HG03280 (cell line): ENCODE measurements at regions not wholly inside any gene's neighbourhood (a gene's known extent, or its start where the extent isn't known, plus 50 kb on each side); places are given as distances from the start of the nearest gene placed in this dataset.

Experiments
- ATAC-seq: cut with Tn5 transposase; IDR thresholded peaks from one replicate; pipeline ENCODE4 v1.9.1; 2021; ENCODE audit warnings: mild to moderate bottlenecking, moderate library complexity; ENCODE audit not compliant: unreplicated experiment

DNA sequence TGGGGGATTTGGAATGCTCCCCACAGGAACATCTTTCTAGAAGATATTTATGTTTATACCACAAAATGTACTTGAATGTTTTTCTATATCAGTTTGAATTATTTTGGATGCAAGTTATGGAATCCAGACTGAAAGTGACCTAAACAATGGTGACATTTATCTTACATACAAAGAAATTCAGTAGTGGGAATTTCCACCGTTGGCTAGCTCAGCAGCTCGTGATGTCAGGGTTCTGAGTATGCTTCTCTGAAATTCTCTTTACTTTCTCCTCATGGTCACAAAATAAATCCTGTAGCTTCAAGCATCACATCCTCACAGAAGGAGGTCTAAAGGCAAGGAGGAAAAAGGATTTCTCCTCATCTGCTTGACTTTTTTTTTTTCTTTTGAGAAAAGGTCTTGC is 105.3 kb downstream of the AKAIN1 start:
- ATAC-seq, result no peak

GRCh38 chr18:5075297-5075696 is 121.8 kb downstream of the AKAIN1 start:
- no peak for ATAC-seq

- peak; percentile 70 for ATAC-seq
Observed at GRCh38 chr18:5073026-5073944, 123.8 kb downstream of the AKAIN1 start.

DNA sequence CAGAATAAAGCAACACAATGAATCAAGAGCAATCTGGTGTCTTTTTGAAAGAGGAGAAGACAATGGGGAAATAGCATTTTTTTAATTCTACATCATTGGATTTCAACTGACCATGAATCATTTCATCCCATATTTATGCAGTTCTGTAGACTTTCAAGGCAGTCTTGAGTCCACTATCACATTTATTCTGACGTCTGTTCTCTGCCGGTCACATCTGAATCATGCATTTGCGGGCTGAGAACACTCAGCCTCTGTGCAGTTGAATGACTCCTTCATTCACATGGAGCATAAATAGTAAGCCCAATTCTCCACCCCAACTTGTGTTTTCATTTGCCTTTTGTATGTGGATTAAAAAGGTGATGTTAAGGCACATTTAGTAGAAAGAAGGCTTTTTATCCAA is 128.2 kb downstream of the AKAIN1 start:
- ATAC-seq, result no peak

DNA sequence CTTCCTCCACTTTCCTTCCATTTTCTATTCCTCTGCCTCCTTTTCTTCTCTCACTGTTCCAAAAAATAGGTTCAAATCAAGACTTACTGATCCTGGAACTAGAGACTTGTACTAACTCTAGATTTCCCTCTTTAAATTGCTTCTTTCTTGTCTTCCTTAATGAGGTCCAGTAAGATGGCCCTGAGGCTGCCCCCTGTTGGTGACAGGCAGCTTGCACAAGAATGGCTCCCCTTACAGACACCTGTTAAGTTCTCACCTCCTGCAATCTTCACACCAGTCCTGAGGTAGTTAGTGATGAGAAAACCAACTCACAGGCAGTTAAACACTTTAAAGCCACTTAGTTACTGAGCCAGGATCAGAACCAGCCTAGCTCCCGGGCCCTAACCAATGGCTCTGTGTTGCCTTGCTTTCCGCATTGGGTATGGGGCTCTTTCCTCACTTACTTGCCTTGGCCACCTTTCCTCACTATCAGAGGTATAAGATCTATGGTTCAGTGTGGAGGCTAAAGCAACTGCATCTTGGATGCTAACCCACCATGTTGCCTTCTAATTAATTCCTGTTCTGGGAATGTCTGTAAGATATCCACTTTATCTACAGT is 130.6 kb downstream of the AKAIN1 start:
- peak; percentile 60 for ATAC-seq

DNA sequence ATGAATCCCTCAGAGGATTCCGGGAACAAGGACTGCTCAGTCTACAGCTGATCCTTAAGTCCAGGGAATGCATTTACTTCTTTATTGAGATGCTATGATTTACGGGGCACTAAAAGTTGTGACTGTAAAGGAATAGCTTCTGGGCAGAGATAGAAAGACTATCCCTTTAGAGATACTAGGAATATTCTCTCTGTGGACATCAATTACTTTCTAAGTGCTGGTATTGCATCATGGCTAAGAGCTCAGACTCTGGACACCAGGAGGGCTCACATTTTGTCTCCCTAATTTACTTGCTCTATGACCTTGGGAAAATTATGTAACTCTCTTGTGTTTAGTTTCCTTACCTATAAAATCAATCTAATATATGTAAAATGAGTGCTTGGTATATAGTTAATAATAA is 131.4 kb downstream of the AKAIN1 start:
- ATAC-seq, result no peak

DNA sequence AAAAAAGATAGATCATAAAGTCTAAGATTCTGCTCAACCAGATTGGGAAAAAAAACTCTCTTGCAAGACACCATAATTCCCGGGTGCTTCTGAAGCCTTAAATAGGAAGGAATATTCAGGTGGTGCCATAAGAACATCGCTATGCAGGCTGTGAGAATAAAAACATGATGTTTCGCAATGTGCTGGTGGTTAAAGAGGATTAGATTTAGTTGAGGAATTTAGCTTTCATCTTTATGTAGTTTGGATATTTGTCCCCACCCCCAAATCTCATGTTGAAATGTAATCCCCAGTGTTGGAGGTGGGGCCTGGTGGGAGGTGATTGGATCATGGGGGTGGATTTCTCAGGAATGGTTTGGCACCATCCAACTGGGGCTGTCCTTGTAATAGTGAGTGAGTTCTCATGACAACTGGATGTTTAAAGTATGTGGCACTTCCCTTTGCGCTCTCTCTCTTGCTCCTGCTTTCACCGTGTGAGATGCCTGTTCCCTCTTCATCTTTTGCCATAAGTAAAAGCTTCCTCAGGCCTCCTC is 132.2 kb downstream of the AKAIN1 start:
- no peak for ATAC-seq

GRCh38 chr18:5061785-5062184 is 135.3 kb downstream of the AKAIN1 start:
- no peak for ATAC-seq

DNA sequence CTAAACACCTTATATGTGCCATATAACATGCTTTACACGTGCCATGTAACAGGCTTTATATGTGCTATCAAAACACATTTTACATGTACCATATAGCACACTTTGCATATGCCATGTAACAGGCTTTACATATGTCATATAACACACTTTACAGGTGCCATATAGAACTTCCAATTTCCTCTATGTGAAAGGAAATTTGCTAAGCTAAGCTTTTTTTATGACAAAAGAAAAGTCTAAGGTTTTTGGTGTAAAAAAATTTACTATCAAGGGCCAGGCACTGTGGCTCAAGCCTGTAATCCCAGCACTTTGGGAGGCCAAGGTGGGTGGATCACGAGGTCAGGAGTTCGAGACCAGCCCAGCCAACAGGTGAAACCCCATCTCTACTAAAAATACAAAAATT is 136.5 kb downstream of the AKAIN1 start:
- no peak for ATAC-seq

- ATAC-seq, result no peak
Observed at GRCh38 chr18:5059696-5060032, 137.4 kb downstream of the AKAIN1 start.

- no peak for ATAC-seq
Observed at GRCh38 chr18:5058768-5059695, 138.0 kb downstream of the AKAIN1 start.

DNA sequence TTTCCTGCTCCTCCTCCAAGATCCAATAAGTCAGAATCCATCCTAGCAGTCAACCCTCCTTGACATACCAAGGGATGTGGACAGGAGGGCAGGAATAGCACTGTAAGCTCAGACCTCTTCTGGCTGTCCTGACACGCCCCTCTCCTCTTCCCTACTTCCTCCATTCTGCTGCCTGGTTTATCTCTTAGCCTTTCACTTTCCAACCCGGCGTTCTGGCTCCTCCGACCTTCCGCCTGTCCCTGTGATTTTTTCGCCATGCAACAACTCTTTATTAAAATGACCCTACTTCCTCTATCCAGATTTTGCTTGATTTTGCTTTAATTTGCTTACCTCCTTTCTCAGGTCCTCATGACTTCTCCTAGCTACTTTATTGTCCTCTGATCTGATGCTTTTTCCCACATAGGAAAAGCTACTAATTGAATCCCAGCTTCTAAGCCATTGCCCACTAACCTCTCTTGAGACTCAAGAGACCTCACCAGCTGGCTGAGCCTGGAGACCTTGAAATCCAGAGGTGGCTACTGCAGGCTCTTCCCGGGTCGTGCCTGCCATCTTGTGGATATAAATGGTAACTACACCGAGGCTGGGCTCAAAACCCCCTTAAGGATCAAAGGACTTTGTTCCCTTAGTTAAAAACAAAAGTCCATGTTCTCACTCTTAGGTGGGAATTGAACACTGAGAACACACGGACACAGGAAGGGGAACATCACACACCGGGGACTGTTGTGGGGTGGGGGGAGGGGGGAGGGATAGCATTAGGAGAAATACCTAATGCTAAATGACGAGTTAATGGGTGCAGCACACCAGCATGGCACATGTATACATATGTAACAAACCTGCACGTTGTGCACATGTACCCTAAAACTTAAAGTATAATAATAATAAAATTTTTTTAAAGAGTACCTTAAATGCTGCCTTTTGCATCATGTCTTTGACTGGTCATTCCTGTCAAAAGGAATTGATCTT is 139.4 kb downstream of the AKAIN1 start:
- ATAC-seq, result peak; percentile 78

DNA sequence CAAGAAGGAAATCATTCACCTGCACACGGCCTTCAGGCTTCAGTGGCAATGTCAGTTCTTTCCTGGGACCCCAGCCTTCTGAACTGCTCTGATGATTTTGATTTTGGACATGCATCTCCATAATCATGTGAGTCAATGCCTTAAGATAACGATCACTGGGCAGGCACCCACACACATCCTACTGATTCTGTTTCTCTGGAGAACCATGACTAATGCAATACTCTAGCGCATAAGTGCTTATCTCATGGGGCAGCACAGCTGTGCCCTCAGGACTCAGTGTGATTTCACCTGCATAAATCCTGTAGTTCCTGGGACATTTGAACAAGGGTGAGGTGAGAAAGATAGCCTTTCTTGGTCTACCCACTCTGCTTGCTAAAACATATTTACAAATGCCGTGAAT is 144.6 kb downstream of the AKAIN1 start:
- ATAC-seq, result no peak

GRCh38 chr18:5051207-5051606 is 145.8 kb downstream of the AKAIN1 start:
- ATAC-seq, result no peak

GRCh38 chr18:5049124-5049523 is 147.9 kb downstream of the AKAIN1 start:
- ATAC-seq, result no peak

DNA sequence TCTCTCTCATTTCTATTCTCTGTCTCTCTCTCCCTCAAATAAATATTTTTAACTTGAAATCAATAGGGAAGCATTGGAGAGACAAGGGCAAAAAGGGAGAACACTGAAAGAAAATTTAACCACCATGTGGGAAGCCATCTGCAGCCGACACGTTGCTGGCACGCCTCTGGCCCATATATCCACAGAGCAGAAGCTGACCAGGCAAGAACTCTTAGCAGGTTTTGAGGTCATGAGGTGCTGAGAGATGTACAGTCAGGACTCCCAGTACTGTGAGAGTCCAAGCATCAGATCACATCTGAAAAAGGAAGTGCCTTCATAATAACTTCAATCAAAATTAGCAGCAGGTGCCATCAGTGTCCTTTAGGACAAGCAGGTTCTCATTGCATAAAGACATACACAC is 156.6 kb downstream of the AKAIN1 start:
- no peak for ATAC-seq

DNA sequence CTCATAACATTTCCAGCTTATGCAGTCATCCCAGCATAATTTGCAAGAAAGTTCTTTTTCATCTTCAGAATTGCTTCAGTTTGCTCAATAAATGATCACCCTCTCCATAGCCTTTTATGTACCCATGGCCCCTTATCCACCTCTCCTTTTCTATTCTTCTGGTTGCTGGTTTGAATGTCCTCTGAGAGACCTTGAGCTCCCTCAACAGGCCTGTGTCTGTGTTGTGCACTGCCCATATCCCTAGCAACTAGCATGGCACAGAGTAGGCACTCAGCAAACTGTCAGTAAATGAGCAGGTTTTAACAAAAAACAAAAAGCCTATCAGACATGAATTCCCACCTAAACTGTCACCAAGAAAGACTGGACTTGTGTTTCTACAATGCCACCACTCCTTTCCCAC is 160.5 kb downstream of the AKAIN1 start:
- no peak for ATAC-seq

DNA sequence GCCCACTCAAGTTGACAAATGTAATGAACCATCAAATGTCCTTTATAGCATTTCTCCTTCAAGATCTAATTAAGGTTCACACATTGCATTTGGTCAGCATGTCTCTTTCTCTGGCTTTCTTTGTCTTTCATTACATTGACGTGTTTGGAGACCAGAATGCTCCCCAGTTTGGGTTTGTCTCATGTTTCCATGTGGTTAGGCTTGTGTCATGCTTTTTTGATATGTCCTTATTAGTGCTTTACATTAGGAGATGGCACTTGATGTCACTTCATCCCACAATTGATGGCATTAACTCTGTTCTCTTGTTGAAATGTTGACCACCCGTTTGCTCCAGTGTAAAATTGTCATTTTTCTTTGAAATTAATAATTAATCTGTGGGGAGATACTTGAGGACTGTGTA is 165.8 kb downstream of the AKAIN1 start:
- ATAC-seq, result no peak

DNA sequence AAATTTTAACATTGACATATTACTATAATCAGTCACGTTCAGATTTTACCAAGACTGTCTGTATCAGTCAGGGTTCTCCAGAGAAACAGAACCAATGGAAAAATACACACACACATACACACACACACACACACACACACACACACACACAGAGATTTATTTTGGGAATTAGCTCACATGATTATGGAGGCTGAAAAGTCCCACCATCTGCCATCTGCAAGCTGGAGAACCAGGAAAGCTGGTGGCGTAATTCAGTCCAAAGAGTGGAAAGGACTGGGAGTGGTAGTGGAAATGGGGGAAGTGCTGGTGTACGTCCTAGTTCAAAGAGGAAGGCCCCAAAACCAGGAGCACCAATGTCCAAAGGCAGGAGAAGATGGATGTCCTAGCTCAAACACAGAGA is 166.4 kb downstream of the AKAIN1 start:
- no peak for ATAC-seq

GRCh38 chr18:5029592-5029991 is 167.5 kb downstream of the AKAIN1 start:
- ATAC-seq, result no peak
